HCT116 (cell line): ENCODE measurements at regions not wholly inside any gene's neighbourhood (a gene's known extent, or its start where the extent isn't known, plus 50 kb on each side); places are given as distances from the start of the nearest gene placed in this dataset.

Source experiments
- ATAC-seq: fragments of 200-7000 bp; cut with Tn5 transposase; 2 replicates; pipeline ENCODE4 v1.9.1; 2020; ENCODE audit warnings: mild to moderate bottlenecking, moderate library complexity
- BruUV-seq: library from RNA; stranded (reverse); fragments of 400-500 nt; replicated peaks from 2 replicates; lab custom pipeline; 2021; lab: Mats Ljungman, UMichigan
- CTCF ChIA-PET: fragments of 300-600 bp; sonication (Branson Sonifier 250); formaldehyde crosslinking; loops from one replicate; lab custom pipeline; 2021; ENCODE audit warnings: antibody characterized with exemption; lab: Charles Lee
- POLR2A ChIA-PET: fragments of 300-600, 350-600 bp; sonication (Branson Sonifier 250); formaldehyde crosslinking; loops from one replicate; lab custom pipeline; 2021; ENCODE audit warnings: antibody characterized with exemption; lab: Charles Lee
- RAD21 ChIA-PET, 2 experiments: fragments of 300-600 bp; sonication (Branson Sonifier 250); formaldehyde crosslinking; loops; one replicate each; lab custom pipeline; 2023; ENCODE audit warnings: low total read pairs in 2 of 2; ENCODE audit not compliant: uncharacterized antibody in 2 of 2, unreplicated experiment in 2 of 2, low non-redundant PET in 1 of 2; lab: Charles Lee
- DNase-seq: peaks from one replicate; pipeline ENCODE4 v3.0.0-alpha.2; 2010; ENCODE audit warnings: low read depth, low spot score
- H2AFZ ChIP-seq: fragments of 200-600 bp; shearing (Covaris generic), sonication (generic); 2 replicates; pipeline ENCODE4 v1.6.1; 2017; ENCODE audit warnings: low read depth, mixed run types, mixed read lengths, antibody characterized with exemption, low read length; ENCODE audit not compliant: poor library complexity, severe bottlenecking
- H3K27ac ChIP-seq: 2 replicates; pipeline ENCODE4 v1.5.1; 2012; ENCODE audit warnings: low read depth, low read length
- H3K27me3 ChIP-seq: fragments of 200-600 bp; sonication (generic); 2 replicates; pipeline ENCODE4 v1.6.1; 2016; ENCODE audit warnings: mixed run types, low read length, mixed read lengths; ENCODE audit not compliant: insufficient read depth
- H3K36me3 ChIP-seq, 2 experiments: fragments of 200-500 bp in 1 of 2; fragments of 200-600 bp in 1 of 2; sonication (Bioruptor generic) in 1 of 2; sonication (generic) in 1 of 2; 2 replicates each; pipeline versions ENCODE4 v1.5.1 to v1.6.1; 2014 to 2016; ENCODE audit warnings: low read length in 2 of 2, inconsistent platforms in 1 of 2, mixed read lengths in 1 of 2, mixed run types in 1 of 2; ENCODE audit not compliant: insufficient read depth in 2 of 2, control insufficient read depth in 1 of 2
- H3K4me1 ChIP-seq, 2 experiments: fragments of 200-600 bp in 1 of 2; sonication (generic) in 1 of 2; 2 replicates each; pipeline versions ENCODE4 v1.5.1 to v1.6.1; 2012 to 2017; ENCODE audit warnings: low read length in 2 of 2, inconsistent platforms in 1 of 2, mild to moderate bottlenecking in 1 of 2, mixed read lengths in 1 of 2, mixed run types in 1 of 2, moderate library complexity in 1 of 2; ENCODE audit not compliant: insufficient read depth in 2 of 2, control insufficient read depth in 1 of 2
- H3K4me2 ChIP-seq: fragments of 200-600 bp; sonication (generic); 2 replicates; pipeline ENCODE4 v1.6.1; 2017; ENCODE audit warnings: mixed run types, low read length, mixed read lengths
- H3K4me3 ChIP-seq, 2 experiments: fragments of 200-600 bp in 1 of 2; sonication (generic) in 1 of 2; replicated peaks in 1 of 2; 2 replicates each; pipeline ENCODE4 v1.5.1; 2011 to 2016; ENCODE audit warnings: low read length in 2 of 2, control low read depth in 1 of 2, low read depth in 1 of 2, mild to moderate bottlenecking in 1 of 2, mixed read lengths in 1 of 2, mixed run types in 1 of 2
- H3K79me2 ChIP-seq: fragments of 200-600 bp; sonication (generic); 2 replicates; pipeline ENCODE4 v1.6.1; 2017; ENCODE audit warnings: mild to moderate bottlenecking, mixed run types, low read length, moderate library complexity, mixed read lengths; ENCODE audit not compliant: insufficient read depth
- H3K9ac ChIP-seq: fragments of 200-600 bp; sonication (generic); 2 replicates; pipeline ENCODE4 v1.6.1; 2016; ENCODE audit warnings: low read length, mixed read lengths
- H3K9me2 ChIP-seq: fragments of 200-600 bp; sonication (generic), shearing (Covaris generic); 2 replicates; pipeline ENCODE4 v1.6.1; 2017; ENCODE audit warnings: mixed run types, mild to moderate bottlenecking, moderate library complexity; ENCODE audit not compliant: insufficient read depth
- H3K9me3 ChIP-seq, 2 experiments: fragments of 200-500 bp in 1 of 2; fragments of 200-600 bp in 1 of 2; sonication (Bioruptor generic) in 1 of 2; sonication (generic) in 1 of 2; 2 replicates each; pipeline ENCODE4 v1.6.1; 2014 to 2017; ENCODE audit warnings: low read length in 2 of 2, mixed read lengths in 2 of 2, inconsistent platforms in 1 of 2, low read depth in 1 of 2, mild to moderate bottlenecking in 1 of 2, mixed run types in 1 of 2, moderate library complexity in 1 of 2; ENCODE audit not compliant: control insufficient read depth in 1 of 2, insufficient read depth in 1 of 2
- H4K20me1 ChIP-seq: fragments of 200-600 bp; sonication (generic), shearing (Covaris generic); 2 replicates; pipeline ENCODE4 v1.6.1; 2017; ENCODE audit warnings: mixed run types, mild to moderate bottlenecking, moderate library complexity; ENCODE audit not compliant: insufficient read depth
- CEBPB ChIP-seq: IDR thresholded peaks from 2 replicates; pipeline ENCODE4 v1.6.1; 2012; ENCODE audit warnings: low read depth
- ELF1 ChIP-seq: IDR thresholded peaks from 2 replicates; pipeline ENCODE4 v1.6.1; 2012; ENCODE audit warnings: low read depth, borderline replicate concordance
- EZH2 ChIP-seq: fragments of 200-600 bp; sonication (generic); IDR thresholded peaks from 2 replicates; pipeline ENCODE4 v1.6.1; 2017; ENCODE audit warnings: antibody characterized with exemption, mixed run types
- EZH2phosphoT487 ChIP-seq: fragments of 200-600 bp; IDR thresholded peaks from 2 replicates; pipeline ENCODE4 v1.6.1; 2018; ENCODE audit warnings: antibody characterized with exemption, borderline replicate concordance
- JUND ChIP-seq: IDR thresholded peaks from 2 replicates; pipeline ENCODE4 v1.6.1; 2012
- POLR2A ChIP-seq: IDR thresholded peaks from 2 replicates; pipeline ENCODE4 v1.7.0; 2011; ENCODE audit warnings: borderline replicate concordance; ENCODE audit not compliant: insufficient read depth, insufficient read length; ENCODE audit errors: extremely low read depth
- POLR2AphosphoS5 ChIP-seq: IDR thresholded peaks from 2 replicates; pipeline ENCODE4 v1.6.1; 2011; ENCODE audit warnings: mild to moderate bottlenecking, low read depth, low read length, moderate library complexity
- RAD21 ChIP-seq: IDR thresholded peaks from 2 replicates; pipeline ENCODE4 v1.6.1; 2012; ENCODE audit warnings: low read depth, mild to moderate bottlenecking
- SIN3A ChIP-seq: IDR thresholded peaks from 2 replicates; pipeline ENCODE4 v1.6.1; 2012; ENCODE audit warnings: low read depth
- SP1 ChIP-seq: IDR thresholded peaks from 2 replicates; pipeline ENCODE4 v1.6.1; 2012; ENCODE audit warnings: low read depth
- SRF ChIP-seq: IDR thresholded peaks from 2 replicates; pipeline ENCODE4 v1.6.1; 2012; ENCODE audit warnings: low read depth
- TCF7L2 ChIP-seq: IDR thresholded peaks from 2 replicates; pipeline ENCODE4 v1.7.0; 2011; ENCODE audit warnings: borderline replicate concordance, inconsistent platforms; ENCODE audit not compliant: insufficient read depth, insufficient read length; ENCODE audit errors: extremely low read depth
- YY1 ChIP-seq: IDR thresholded peaks from 2 replicates; pipeline ENCODE4 v1.6.1; 2011; ENCODE audit warnings: low read length, low read depth, moderate library complexity, mild to moderate bottlenecking; ENCODE audit not compliant: insufficient replicate concordance; ENCODE audit errors: extremely low read depth
- ZFX ChIP-seq: fragments of 450-650 bp; IDR thresholded peaks from 2 replicates; pipeline ENCODE4 v1.6.1; 2017
- ZNF274 ChIP-seq: fragments of 200-500 bp; sonication (Bioruptor generic); IDR thresholded peaks from 2 replicates; pipeline ENCODE4 v1.6.1; 2014; ENCODE audit warnings: mild to moderate bottlenecking, low read depth, low read length, inconsistent platforms
- intact Hi-C: fragments of 100-400 bp; cut with micrococcal nuclease; formaldehyde crosslinking; loops from 2 replicates; pipeline ENCODE4 v1.10.0; 2022
- TF ChIP-seq, protein P1 (sequence below): IDR thresholded peaks from 2 replicates; pipeline ENCODE4 v1.6.1; 2012
- TF ChIP-seq, protein P2 (sequence below): IDR thresholded peaks from 2 replicates; pipeline ENCODE4 v1.6.1; 2011; ENCODE audit warnings: mild to moderate bottlenecking, low read length, moderate library complexity; ENCODE audit not compliant: insufficient replicate concordance; ENCODE audit errors: extremely low read depth
- TF ChIP-seq, protein P3 (sequence below), 3 experiments: fragments of 200-600 bp in 1 of 3; sonication (generic) in 1 of 3; IDR thresholded peaks in 2 of 3; conservative IDR thresholded peaks in 1 of 3; 2 replicates each; pipeline ENCODE4 v1.5.1; 2012 to 2017; ENCODE audit warnings: low read depth in 2 of 3, low read length in 2 of 3, antibody characterized with exemption in 1 of 3, borderline replicate concordance in 1 of 3, control low read depth in 1 of 3, mild to moderate bottlenecking in 1 of 3, mixed read lengths in 1 of 3, mixed run types in 1 of 3, moderate library complexity in 1 of 3; ENCODE audit not compliant: insufficient read depth in 1 of 3

DNA sequence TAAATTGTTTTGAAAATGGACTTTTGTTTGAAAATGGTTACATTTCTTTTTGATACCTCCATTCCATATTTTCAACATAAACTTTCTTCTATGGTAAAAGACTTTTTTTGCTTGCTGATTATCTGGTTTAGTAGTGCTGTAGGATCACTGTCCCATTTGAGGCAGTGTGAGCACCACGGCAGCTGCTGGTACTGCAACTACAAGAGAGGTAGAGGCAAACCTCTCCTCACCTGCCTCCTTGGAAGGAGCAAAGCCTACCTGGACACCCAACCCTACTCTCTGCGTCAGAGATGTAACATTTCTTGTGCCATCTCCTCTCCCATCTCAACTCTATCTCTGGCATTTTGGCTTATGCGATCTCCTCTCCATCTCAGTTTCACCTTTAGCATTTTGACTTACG, 460.1 kb downstream of the SHQ1 start:
- peaks cover 99% of the 10 kb centered on the region for H3K79me2 ChIP-seq
- BruUV-seq = no TSS peak
- CTCF ChIA-PET = no interaction called here
- RAD21 ChIA-PET = no interaction called here
- H2AFZ ChIP-seq = no peak overlapping the region
- H3K9ac ChIP-seq = no peak overlapping the region
- no peaks in the 10 kb centered on the region for H3K9me2 ChIP-seq
- no peaks in the 10 kb centered on the region for H3K9me3 ChIP-seq
- DNase-seq (no peak), ATAC-seq (no peak)
- H3K36me3 ChIP-seq = no peaks in the 10 kb centered on the region
- H4K20me1 ChIP-seq = peaks cover 4% of the 10 kb centered on the region; the same call in 1 of the 2 replicates
- H3K4me3 ChIP-seq = no peak overlapping the region
- POLR2A ChIA-PET = no interaction called here
- TF ChIP-seq RAD21 (no peak), ELF1 (no peak), POLR2A (no peak), TCF7L2 (no peak), ZFX (no peak), YY1 (no peak), POLR2AphosphoS5 (no peak), ZNF274 (no peak), SIN3A (no peak), SRF (no peak), CEBPB (no peak), SP1 (no peak), EZH2 (no peak), EZH2phosphoT487 (no peak), JUND (no peak)
- TF ChIP-seq, protein P1, sequence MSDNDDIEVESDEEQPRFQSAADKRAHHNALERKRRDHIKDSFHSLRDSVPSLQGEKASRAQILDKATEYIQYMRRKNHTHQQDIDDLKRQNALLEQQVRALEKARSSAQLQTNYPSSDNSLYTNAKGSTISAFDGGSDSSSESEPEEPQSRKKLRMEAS = no peak
- TF ChIP-seq, protein P2, sequence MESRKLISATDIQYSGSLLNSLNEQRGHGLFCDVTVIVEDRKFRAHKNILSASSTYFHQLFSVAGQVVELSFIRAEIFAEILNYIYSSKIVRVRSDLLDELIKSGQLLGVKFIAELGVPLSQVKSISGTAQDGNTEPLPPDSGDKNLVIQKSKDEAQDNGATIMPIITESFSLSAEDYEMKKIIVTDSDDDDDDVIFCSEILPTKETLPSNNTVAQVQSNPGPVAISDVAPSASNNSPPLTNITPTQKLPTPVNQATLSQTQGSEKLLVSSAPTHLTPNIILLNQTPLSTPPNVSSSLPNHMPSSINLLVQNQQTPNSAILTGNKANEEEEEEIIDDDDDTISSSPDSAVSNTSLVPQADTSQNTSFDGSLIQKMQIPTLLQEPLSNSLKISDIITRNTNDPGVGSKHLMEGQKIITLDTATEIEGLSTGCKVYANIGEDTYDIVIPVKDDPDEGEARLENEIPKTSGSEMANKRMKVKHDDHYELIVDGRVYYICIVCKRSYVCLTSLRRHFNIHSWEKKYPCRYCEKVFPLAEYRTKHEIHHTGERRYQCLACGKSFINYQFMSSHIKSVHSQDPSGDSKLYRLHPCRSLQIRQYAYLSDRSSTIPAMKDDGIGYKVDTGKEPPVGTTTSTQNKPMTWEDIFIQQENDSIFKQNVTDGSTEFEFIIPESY = no peak
- TF ChIP-seq, protein P3, sequence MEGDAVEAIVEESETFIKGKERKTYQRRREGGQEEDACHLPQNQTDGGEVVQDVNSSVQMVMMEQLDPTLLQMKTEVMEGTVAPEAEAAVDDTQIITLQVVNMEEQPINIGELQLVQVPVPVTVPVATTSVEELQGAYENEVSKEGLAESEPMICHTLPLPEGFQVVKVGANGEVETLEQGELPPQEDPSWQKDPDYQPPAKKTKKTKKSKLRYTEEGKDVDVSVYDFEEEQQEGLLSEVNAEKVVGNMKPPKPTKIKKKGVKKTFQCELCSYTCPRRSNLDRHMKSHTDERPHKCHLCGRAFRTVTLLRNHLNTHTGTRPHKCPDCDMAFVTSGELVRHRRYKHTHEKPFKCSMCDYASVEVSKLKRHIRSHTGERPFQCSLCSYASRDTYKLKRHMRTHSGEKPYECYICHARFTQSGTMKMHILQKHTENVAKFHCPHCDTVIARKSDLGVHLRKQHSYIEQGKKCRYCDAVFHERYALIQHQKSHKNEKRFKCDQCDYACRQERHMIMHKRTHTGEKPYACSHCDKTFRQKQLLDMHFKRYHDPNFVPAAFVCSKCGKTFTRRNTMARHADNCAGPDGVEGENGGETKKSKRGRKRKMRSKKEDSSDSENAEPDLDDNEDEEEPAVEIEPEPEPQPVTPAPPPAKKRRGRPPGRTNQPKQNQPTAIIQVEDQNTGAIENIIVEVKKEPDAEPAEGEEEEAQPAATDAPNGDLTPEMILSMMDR (IDR thresholded peaks at IDR 0.05 in 2 of 3, conservative IDR thresholded peaks at IDR 0.05 in 1 of 3; ENCODE audit: borderline replicate concordance in 1 of 3, insufficient read depth in 1 of 3, low read depth in 2 of 3, low read length in 2 of 3) = no peak
- no peak overlapping the region for H3K4me2 ChIP-seq
- no peak overlapping the region for H3K27ac ChIP-seq
- H3K4me1 ChIP-seq = 0 out of 4 replicates have a peak, but pooled peaks cover 0 to 3% of the 10 kb centered on the region in 2 experiments
- intact Hi-C loops = no loop called here
- H3K27me3 ChIP-seq = no peaks in the 10 kb centered on the region
